Keratinocyte (primary cell): ENCODE measurements at regions not wholly inside any gene's neighbourhood (a gene's known extent, or its start where the extent isn't known, plus 50 kb on each side); places are given as distances from the start of the nearest gene placed in this dataset.

Source experiments
- DNase-seq: peaks from one replicate; pipeline ENCODE4 v3.0.0-alpha.2; 2011; ENCODE audit warnings: low read depth, missing footprints, low spot score
- FAIRE-seq: peaks from 2 replicates; lab custom pipeline; 2011; peaks lifted over from hg19 to GRCh38; lab: Jason Lieb, UNC
- H2AFZ ChIP-seq: 2 replicates; pipeline ENCODE4 v1.6.0; 2012; ENCODE audit warnings: low read length, control low read depth, inconsistent platforms; ENCODE audit not compliant: control insufficient read depth
- H3K27ac ChIP-seq: 2 replicates; pipeline ENCODE4 v1.5.1; 2011; ENCODE audit warnings: low read length; ENCODE audit not compliant: control insufficient read depth, insufficient read depth
- H3K27me3 ChIP-seq: 3 replicates; pipeline ENCODE4 v1.6.0; 2011; ENCODE audit warnings: low read length; ENCODE audit not compliant: control insufficient read depth, insufficient read depth; ENCODE audit errors: extremely low read depth
- H3K36me3 ChIP-seq, 2 experiments: 2 replicates in 1 of 2; 3 replicates in 1 of 2; pipeline ENCODE4 v1.5.1; 2011; ENCODE audit warnings: low read length in 2 of 2, mild to moderate bottlenecking in 1 of 2; ENCODE audit not compliant: control insufficient read depth in 2 of 2, insufficient read depth in 2 of 2; ENCODE audit errors: extremely low read depth in 1 of 2
- H3K4me1 ChIP-seq: 3 replicates; pipeline ENCODE4 v1.5.1; 2011; ENCODE audit warnings: low read length; ENCODE audit not compliant: control insufficient read depth, insufficient read depth; ENCODE audit errors: extremely low read depth
- H3K4me2 ChIP-seq: 3 replicates; pipeline ENCODE4 v1.6.0; 2011; ENCODE audit warnings: low read depth, low read length; ENCODE audit not compliant: control insufficient read depth, insufficient read depth; ENCODE audit errors: extremely low read depth
- H3K4me3 ChIP-seq, 3 experiments: fragments of 200-600 bp in 1 of 3; sonication (generic) in 1 of 3; 2 replicates in 2 of 3; 3 replicates in 1 of 3; pipeline ENCODE4 v1.5.1; 2011 to 2016; ENCODE audit warnings: low read length in 3 of 3, mild to moderate bottlenecking in 3 of 3, control low read depth in 2 of 3, inconsistent platforms in 1 of 3, low read depth in 1 of 3, mixed read lengths in 1 of 3, mixed run types in 1 of 3, moderate library complexity in 1 of 3; ENCODE audit not compliant: control insufficient read depth in 2 of 3, insufficient read depth in 2 of 3; ENCODE audit errors: extremely low read depth in 1 of 3
- H3K79me2 ChIP-seq: 2 replicates; pipeline ENCODE4 v1.6.0; 2012; ENCODE audit warnings: low read length; ENCODE audit not compliant: control insufficient read depth, insufficient read depth
- H3K9ac ChIP-seq: 3 replicates; pipeline ENCODE4 v1.6.0; 2011; ENCODE audit warnings: low read length; ENCODE audit not compliant: control insufficient read depth, insufficient read depth; ENCODE audit errors: extremely low read depth
- H3K9me1 ChIP-seq: 3 replicates; pipeline ENCODE4 v1.6.0; 2011; ENCODE audit warnings: low read length; ENCODE audit not compliant: control insufficient read depth, insufficient read depth; ENCODE audit errors: extremely low read depth
- H3K9me3 ChIP-seq: 2 replicates; pipeline ENCODE4 v1.5.1; 2012; ENCODE audit warnings: low read depth, low read length; ENCODE audit not compliant: control insufficient read depth
- H4K20me1 ChIP-seq: 3 replicates; pipeline ENCODE4 v1.6.0; 2011; ENCODE audit warnings: low read length; ENCODE audit not compliant: control insufficient read depth, insufficient read depth; ENCODE audit errors: extremely low read depth
- CTCF ChIP-seq, 3 experiments: IDR thresholded peaks in 1 of 3; conservative IDR thresholded peaks in 1 of 3; optimal IDR thresholded peaks in 1 of 3; 2 replicates in 2 of 3; 3 replicates in 1 of 3; pipeline versions ENCODE3 to v1.5.1; 2011; ENCODE audit warnings: low read length in 3 of 3, mild to moderate bottlenecking in 3 of 3, moderate library complexity in 2 of 3, control low read depth in 1 of 3, inconsistent platforms in 1 of 3; ENCODE audit not compliant: insufficient read depth in 2 of 3; ENCODE audit errors: extremely low read depth in 1 of 3
- EZH2 ChIP-seq: IDR thresholded peaks from one replicate; pipeline ENCODE4 v1.6.1; 2012; ENCODE audit warnings: inconsistent platforms, mild to moderate bottlenecking, low read length, moderate library complexity
- dilution Hi-C: fragments of 300-500 bp; cut with MboI; formaldehyde crosslinking; loops from one replicate; pipeline ENCODE4 v1.7.0; 2020; ENCODE audit warnings: low sequenced_read_pairs; ENCODE audit not compliant: extremely low pct_ligation_motif_present

DNA sequence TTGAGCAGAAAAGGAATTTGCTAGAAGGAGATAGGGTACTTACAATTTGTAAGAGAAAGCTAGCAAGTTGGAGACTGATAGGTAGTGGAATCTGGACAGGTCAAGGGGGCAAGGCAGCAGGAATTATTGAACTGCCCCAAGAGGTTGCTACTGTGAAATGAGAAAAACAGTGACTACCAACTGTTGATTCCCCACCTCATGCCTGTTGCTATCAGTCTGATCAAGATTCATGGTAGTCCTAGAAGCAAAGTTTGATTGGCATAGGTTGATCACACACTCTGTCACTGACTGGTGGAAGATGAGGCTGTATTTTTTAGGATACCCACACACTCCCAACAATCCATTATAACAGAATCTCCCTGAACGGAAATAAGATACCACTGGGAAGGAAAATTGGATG is 89.4 kb upstream of the IGF1 start:
- Histone ChIP-seq H3K4me3 (no peak overlapping the region), H3K36me3 (no peaks in the 10 kb centered on the region), H2AFZ (no peak overlapping the region), H3K4me2 (no peak overlapping the region), H3K9me1 (no peaks in the 10 kb centered on the region), H3K4me1 (no peaks in the 10 kb centered on the region), H3K27me3 (no peaks in the 10 kb centered on the region), H3K79me2 (no peaks in the 10 kb centered on the region), H3K27ac (no peak overlapping the region), H3K9ac (no peak overlapping the region), H3K9me3 (no peaks in the 10 kb centered on the region), H4K20me1 (no peaks in the 10 kb centered on the region)
- DNase-seq: no peak
- no peak for FAIRE-seq
- dilution Hi-C loops: no loop called here
- no peak for TF ChIP-seq CTCF (optimal IDR thresholded peaks at IDR 0.05 in 1 of 3, IDR thresholded peaks at IDR 0.05 in 1 of 3, conservative IDR thresholded peaks at IDR 0.05 in 1 of 3; ENCODE audit: extremely low read depth in 1 of 3, insufficient read depth in 2 of 3, low read length in 3 of 3)
- TF ChIP-seq EZH2: no peak

- Histone ChIP-seq H3K36me3 (no peaks in the 10 kb centered on the region), H3K4me1 (no peaks in the 10 kb centered on the region), H3K27me3 (no peaks in the 10 kb centered on the region), H3K9me3 (no peaks in the 10 kb centered on the region), H3K79me2 (no peaks in the 10 kb centered on the region), H3K4me2 (no peak overlapping the region), H3K9ac (no peak overlapping the region), H4K20me1 (no peaks in the 10 kb centered on the region), H2AFZ (no peak overlapping the region), H3K9me1 (no peaks in the 10 kb centered on the region), H3K4me3 (no peak overlapping the region), H3K27ac (no peak overlapping the region)
- FAIRE-seq (no peak), DNase-seq (no peak)
- dilution Hi-C loops: no loop called here
- TF ChIP-seq CTCF (optimal IDR thresholded peaks at IDR 0.05 in 1 of 3, IDR thresholded peaks at IDR 0.05 in 1 of 3, conservative IDR thresholded peaks at IDR 0.05 in 1 of 3; ENCODE audit: extremely low read depth in 1 of 3, insufficient read depth in 2 of 3, low read length in 3 of 3) (no peak), EZH2 (no peak)
Measured at GRCh38 chr12:102568276-102568675, 87.9 kb upstream of the IGF1 start.
